Activated CD8-positive, alpha-beta T cell treated with anti-CD3 and anti-CD28 coated beads for 36 hours (primary cell): ENCODE measurements at regions not wholly inside any gene's neighbourhood (a gene's known extent, or its start where the extent isn't known, plus 50 kb on each side); places are given as distances from the start of the nearest gene placed in this dataset.

ENCODE experiments used
- ATAC-seq: fragments of 200-7000 bp; cut with Tn5 transposase; one replicate; pipeline ENCODE4 v1.10.0; 2021; ENCODE audit warnings: mild to moderate bottlenecking, moderate library complexity
- CTCF ChIA-PET: fragments of 350-600 bp; sonication (Branson Sonifier 250); formaldehyde crosslinking; loops from one replicate; lab custom pipeline; 2021; ENCODE audit warnings: antibody characterized with exemption; lab: Charles Lee
- POLR2A ChIA-PET: fragments of 350-600 bp; sonication (Branson Sonifier 250); formaldehyde crosslinking; loops from one replicate; lab custom pipeline; 2021; ENCODE audit warnings: antibody characterized with exemption; lab: Charles Lee
- DNase-seq: peaks from one replicate; pipeline ENCODE4 v3.0.0-alpha.2; 2020
- H3K27ac Mint-ChIP-seq: one replicate; pipeline ENCODE4 v1.8.0; 2021; ENCODE audit warnings: mild to moderate bottlenecking, mixed read lengths
- H3K27me3 Mint-ChIP-seq: one replicate; pipeline ENCODE4 v1.8.0; 2021; ENCODE audit warnings: mixed read lengths
- H3K36me3 Mint-ChIP-seq: one replicate; pipeline ENCODE4 v1.8.0; 2021; ENCODE audit warnings: low read depth, mixed read lengths
- H3K4me1 Mint-ChIP-seq: one replicate; pipeline ENCODE4 v1.8.0; 2021; ENCODE audit warnings: low read depth, mixed read lengths
- H3K4me3 Mint-ChIP-seq: one replicate; pipeline ENCODE4 v1.8.0; 2021; ENCODE audit warnings: mild to moderate bottlenecking, moderate library complexity, mixed read lengths
- H3K9me3 Mint-ChIP-seq: one replicate; pipeline ENCODE4 v1.8.0; 2021; ENCODE audit warnings: mixed read lengths
- intact Hi-C: fragments of 100-400 bp; cut with micrococcal nuclease; formaldehyde crosslinking; loops from one replicate; pipeline ENCODE4 v1.10.0; 2022
- TF ChIP-seq, protein P1 (sequence below): fragments of 200-600 bp; IDR thresholded peaks from one replicate; pipeline ENCODE4 v1.8.0; 2022; ENCODE audit warnings: antibody characterized with exemption, mild to moderate bottlenecking

DNA sequence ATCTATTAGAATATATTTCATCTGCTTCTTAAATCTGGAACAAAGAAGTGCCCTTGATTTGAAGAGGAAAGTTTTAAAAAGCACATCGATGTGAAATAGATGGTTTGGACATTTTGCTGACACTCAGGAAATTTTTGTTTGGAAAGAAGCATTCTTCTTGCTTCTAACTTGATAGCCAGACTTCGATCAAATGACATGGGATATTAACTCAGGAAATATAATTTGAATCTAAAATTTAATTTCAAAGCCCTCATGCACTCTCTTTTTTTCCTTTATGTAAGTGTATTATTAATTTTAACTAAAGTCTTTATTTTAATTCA, 761.2 kb downstream of the VGLL3 start:
- TF ChIP-seq, protein P1, sequence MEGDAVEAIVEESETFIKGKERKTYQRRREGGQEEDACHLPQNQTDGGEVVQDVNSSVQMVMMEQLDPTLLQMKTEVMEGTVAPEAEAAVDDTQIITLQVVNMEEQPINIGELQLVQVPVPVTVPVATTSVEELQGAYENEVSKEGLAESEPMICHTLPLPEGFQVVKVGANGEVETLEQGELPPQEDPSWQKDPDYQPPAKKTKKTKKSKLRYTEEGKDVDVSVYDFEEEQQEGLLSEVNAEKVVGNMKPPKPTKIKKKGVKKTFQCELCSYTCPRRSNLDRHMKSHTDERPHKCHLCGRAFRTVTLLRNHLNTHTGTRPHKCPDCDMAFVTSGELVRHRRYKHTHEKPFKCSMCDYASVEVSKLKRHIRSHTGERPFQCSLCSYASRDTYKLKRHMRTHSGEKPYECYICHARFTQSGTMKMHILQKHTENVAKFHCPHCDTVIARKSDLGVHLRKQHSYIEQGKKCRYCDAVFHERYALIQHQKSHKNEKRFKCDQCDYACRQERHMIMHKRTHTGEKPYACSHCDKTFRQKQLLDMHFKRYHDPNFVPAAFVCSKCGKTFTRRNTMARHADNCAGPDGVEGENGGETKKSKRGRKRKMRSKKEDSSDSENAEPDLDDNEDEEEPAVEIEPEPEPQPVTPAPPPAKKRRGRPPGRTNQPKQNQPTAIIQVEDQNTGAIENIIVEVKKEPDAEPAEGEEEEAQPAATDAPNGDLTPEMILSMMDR: no peak
- no peak overlapping the region for H3K4me3 Mint-ChIP-seq
- no peaks in the 10 kb centered on the region for H3K4me1 Mint-ChIP-seq

DNA sequence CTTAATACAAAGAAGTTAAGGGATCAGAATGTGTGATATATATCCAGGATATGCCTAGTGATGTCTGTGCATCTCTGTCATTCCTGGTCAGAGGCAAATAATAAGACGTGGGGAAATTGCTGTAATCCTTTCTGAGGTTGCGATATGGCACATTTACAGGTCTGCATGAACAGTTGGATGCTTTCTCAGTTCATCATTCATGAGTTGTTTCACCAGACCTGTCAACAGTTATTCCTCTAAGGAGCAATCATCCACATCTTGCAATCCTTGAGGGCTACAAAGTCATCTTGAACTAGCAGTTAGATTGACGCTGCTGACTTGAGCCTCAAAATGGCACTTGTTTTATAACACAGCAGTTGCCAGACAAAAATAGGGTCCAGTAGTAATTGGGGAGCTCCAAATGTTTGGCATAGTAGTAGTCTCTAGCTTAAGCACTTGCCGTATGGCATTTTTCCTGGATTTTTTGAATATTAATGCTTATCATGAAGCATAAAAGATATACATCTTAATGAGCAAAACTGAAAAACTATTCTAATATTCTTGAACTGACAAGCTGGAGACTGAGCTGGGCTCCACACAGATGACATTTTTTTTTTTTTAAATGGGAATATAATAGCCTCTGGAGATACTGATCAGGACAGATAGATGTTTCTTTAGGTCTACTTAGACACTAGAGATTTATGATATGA, 761.7 kb downstream of the VGLL3 start:
- ChIA-PET CTCF (interaction anchor here (0.6 kb wide), 1 partner anchor 50 kb away, joined by 3 read pairs; no protein-coding TSS in a partner anchor), POLR2A (no interaction called here)
- no peak for DNase-seq
- H3K27me3 Mint-ChIP-seq: no peaks in the 10 kb centered on the region
- H3K36me3 Mint-ChIP-seq: no peaks in the 10 kb centered on the region
- intact Hi-C loops: no loop called here
- no peak for ATAC-seq
- no peaks in the 10 kb centered on the region for H3K4me1 Mint-ChIP-seq
- peaks cover 1% of the 10 kb centered on the region for H3K9me3 Mint-ChIP-seq
- TF ChIP-seq, protein P1: no peak
- H3K4me3 Mint-ChIP-seq: no peak overlapping the region
- no peak overlapping the region for H3K27ac Mint-ChIP-seq

More for the DNA sequence above, 761.2 kb downstream of the VGLL3 start:
- Mint-ChIP-seq H3K27ac (no peak overlapping the region), H3K27me3 (no peaks in the 10 kb centered on the region), H3K9me3 (peaks cover 1% of the 10 kb centered on the region), H3K36me3 (no peaks in the 10 kb centered on the region)
- intact Hi-C loops: no loop called here
- ChIA-PET CTCF (no interaction called here), POLR2A (no interaction called here)
- DNase-seq: no peak
- no peak for ATAC-seq

DNA sequence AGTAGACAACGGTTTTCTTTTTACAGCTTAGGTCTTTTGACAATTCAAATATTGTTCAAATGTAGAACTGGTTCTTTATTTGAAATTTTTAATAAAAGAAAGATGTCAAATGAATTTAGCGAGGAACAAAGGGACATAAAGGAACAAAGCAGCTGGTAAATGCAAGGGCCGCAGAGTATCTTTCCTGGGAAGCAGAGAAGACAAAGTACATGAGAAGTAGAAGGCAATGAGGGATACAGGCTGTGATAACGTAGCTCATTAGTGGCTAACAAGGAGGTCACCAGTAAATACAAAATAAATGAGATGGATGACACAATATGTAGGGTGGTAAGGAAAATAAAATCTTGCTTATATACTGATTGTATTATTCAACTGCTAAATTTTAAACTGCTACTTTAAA, 762.8 kb downstream of the VGLL3 start:
- Mint-ChIP-seq H3K4me1 (no peaks in the 10 kb centered on the region), H3K36me3 (no peaks in the 10 kb centered on the region), H3K27me3 (no peaks in the 10 kb centered on the region), H3K27ac (no peak overlapping the region), H3K4me3 (no peak overlapping the region), H3K9me3 (peaks cover 1% of the 10 kb centered on the region)
- POLR2A ChIA-PET: no interaction called here
- DNase-seq (no peak), ATAC-seq (no peak)
- TF ChIP-seq, protein P1: no peak
- intact Hi-C loops: no loop called here
- CTCF ChIA-PET: no interaction called here

DNA sequence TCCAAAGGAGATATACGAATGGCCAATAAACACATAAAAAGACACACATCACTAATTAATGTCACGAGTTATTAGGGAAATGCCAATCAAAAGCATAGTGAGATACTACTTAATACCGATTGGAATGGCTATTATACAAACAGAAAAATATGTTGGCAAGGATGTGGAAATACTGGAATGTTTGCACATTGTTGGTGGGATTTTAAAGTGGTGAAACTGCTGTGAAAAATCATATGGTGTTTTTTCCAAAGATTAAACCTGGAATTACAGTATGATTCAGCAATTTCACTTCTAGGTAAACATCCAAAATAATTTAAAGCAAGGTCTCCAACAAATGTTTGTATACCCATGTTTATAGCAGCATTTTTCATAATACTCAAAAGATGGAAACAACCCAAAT, 765.5 kb downstream of the VGLL3 start:
- H3K27ac Mint-ChIP-seq: no peak overlapping the region
- H3K9me3 Mint-ChIP-seq: peaks cover 2% of the 10 kb centered on the region
- TF ChIP-seq, protein P1: no peak
- H3K4me3 Mint-ChIP-seq: no peak overlapping the region
- intact Hi-C loops: no loop called here
- no peak for DNase-seq
- no peaks in the 10 kb centered on the region for H3K36me3 Mint-ChIP-seq
- POLR2A ChIA-PET: no interaction called here
- H3K4me1 Mint-ChIP-seq: no peaks in the 10 kb centered on the region
- no peak for ATAC-seq
- CTCF ChIA-PET: no interaction called here
- no peaks in the 10 kb centered on the region for H3K27me3 Mint-ChIP-seq

DNA sequence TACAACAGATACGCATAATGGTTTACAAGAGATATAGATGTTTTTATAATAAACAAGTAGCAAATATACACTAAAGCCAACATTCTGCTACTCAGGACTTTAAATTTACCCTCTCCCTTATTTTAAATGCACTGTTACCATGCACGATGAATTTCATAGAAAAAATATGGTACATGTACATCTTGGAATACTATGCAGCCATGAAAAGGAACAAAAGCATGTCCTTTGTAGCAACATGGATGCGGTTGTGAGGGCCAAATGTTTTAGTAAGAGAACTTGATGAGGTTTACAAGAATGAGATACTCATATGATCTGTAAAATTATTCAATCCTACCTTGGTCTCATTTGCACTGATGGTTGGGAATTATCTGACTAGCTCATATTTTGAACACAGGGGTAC, 769.3 kb downstream of the VGLL3 start:
- no peak overlapping the region for H3K4me3 Mint-ChIP-seq
- no peaks in the 10 kb centered on the region for H3K36me3 Mint-ChIP-seq
- peaks cover 13% of the 10 kb centered on the region for H3K9me3 Mint-ChIP-seq
- no peaks in the 10 kb centered on the region for H3K27me3 Mint-ChIP-seq
- H3K27ac Mint-ChIP-seq: no peak overlapping the region
- no peak for ATAC-seq
- intact Hi-C loops: no loop called here
- CTCF ChIA-PET: no interaction called here
- no peak for DNase-seq
- TF ChIP-seq, protein P1: no peak
- H3K4me1 Mint-ChIP-seq: no peaks in the 10 kb centered on the region
- POLR2A ChIA-PET: no interaction called here
